ENCODE measurements at regions not wholly inside any gene's neighbourhood (a gene's known extent, or its start where the extent isn't known, plus 50 kb on each side); places are given as distances from the start of the nearest gene placed in this dataset.
"Not testable (repeated sequence)": the region's sequence is repeated elsewhere in the genome, so short reads cannot be mapped to it uniquely, and the experiment has no call there.

GRCh38 chr20:12111431-12112088 is 193.9 kb downstream of the BTBD3 start:
- no peaks in the 10 kb centered on the region for H3K27me3 ChIP-seq (replicated peaks)
- TF ChIP-seq CTCF (IDR thresholded peaks at IDR 0.05; ENCODE audit: low read depth, low read length, missing control alignments), result no peak
- in situ Hi-C loops (cut with HindIII; ENCODE audit: low pct_ligation_motif_present, low sequenced_read_pairs), result no loop called here
- no peak for DNase-seq
- no peak overlapping the region for H3K4me3 ChIP-seq (ENCODE audit: low read depth, low read length)
- H3K27ac ChIP-seq, result no peak overlapping the region
- no peaks in the 10 kb centered on the region for H3K36me3 ChIP-seq (replicated peaks)

- in situ Hi-C loops (cut with HindIII; ENCODE audit: low pct_ligation_motif_present, low sequenced_read_pairs), result no loop called here
- Histone ChIP-seq H3K27ac (no peak overlapping the region), H3K27me3 (replicated peaks) (no peaks in the 10 kb centered on the region), H3K36me3 (replicated peaks) (no peaks in the 10 kb centered on the region), H3K4me3 (ENCODE audit: low read depth, low read length) (no peak overlapping the region)
- DNase-seq, result no peak
- TF ChIP-seq CTCF (IDR thresholded peaks at IDR 0.05; ENCODE audit: low read depth, low read length, missing control alignments), result no peak
Observed at GRCh38 chr20:12112089-12112474, 194.4 kb downstream of the BTBD3 start.

- H3K27me3 ChIP-seq (replicated peaks), result no peaks in the 10 kb centered on the region
- in situ Hi-C loops (cut with HindIII; ENCODE audit: low pct_ligation_motif_present, low sequenced_read_pairs), result no loop called here
Observed at GRCh38 chr20:12112665-12113064, 195.0 kb downstream of the BTBD3 start.

GRCh38 chr20:12113075-12113467 is 195.4 kb downstream of the BTBD3 start:
- Histone ChIP-seq H3K4me3 (ENCODE audit: low read depth, low read length) (no peak overlapping the region), H3K27me3 (replicated peaks) (no peaks in the 10 kb centered on the region), H3K36me3 (replicated peaks) (no peaks in the 10 kb centered on the region), H3K27ac (no peak overlapping the region)
- no peak for TF ChIP-seq CTCF (IDR thresholded peaks at IDR 0.05; ENCODE audit: low read depth, low read length, missing control alignments)
- no peak for DNase-seq
- in situ Hi-C loops (cut with HindIII; ENCODE audit: low pct_ligation_motif_present, low sequenced_read_pairs), result no loop called here

More at GRCh38 chr20:12112665-12113064, 195.0 kb downstream of the BTBD3 start:
- DNase-seq, result no peak
- H3K36me3 ChIP-seq (replicated peaks), result no peaks in the 10 kb centered on the region
- no peak overlapping the region for H3K27ac ChIP-seq
- TF ChIP-seq CTCF (IDR thresholded peaks at IDR 0.05; ENCODE audit: low read depth, low read length, missing control alignments), result no peak
- no peak overlapping the region for H3K4me3 ChIP-seq (ENCODE audit: low read depth, low read length)

- no peak overlapping the region for H3K4me3 ChIP-seq (ENCODE audit: low read depth, low read length)
- H3K27me3 ChIP-seq (replicated peaks), result no peaks in the 10 kb centered on the region
- in situ Hi-C loops (cut with HindIII; ENCODE audit: low pct_ligation_motif_present, low sequenced_read_pairs), result no loop called here
- TF ChIP-seq CTCF (IDR thresholded peaks at IDR 0.05; ENCODE audit: low read depth, low read length, missing control alignments), result no peak
- H3K36me3 ChIP-seq (replicated peaks), result no peaks in the 10 kb centered on the region
- H3K27ac ChIP-seq, result no peak overlapping the region
- DNase-seq, result no peak
Observed at GRCh38 chr20:12113468-12114371, 196.0 kb downstream of the BTBD3 start.

GRCh38 chr20:12129114-12129513 is 211.4 kb downstream of the BTBD3 start:
- DNase-seq; H3K4me3 ChIP-seq (ENCODE audit: low read depth, low read length); H3K36me3 ChIP-seq (replicated peaks); H3K27me3 ChIP-seq (replicated peaks); H3K27ac ChIP-seq; in situ Hi-C loops (cut with HindIII; ENCODE audit: low pct_ligation_motif_present, low sequenced_read_pairs): not testable (repeated sequence)

GRCh38 chr20:12129532-12129931 is 211.8 kb downstream of the BTBD3 start:
- DNase-seq; H3K36me3 ChIP-seq (replicated peaks); in situ Hi-C loops (cut with HindIII; ENCODE audit: low pct_ligation_motif_present, low sequenced_read_pairs); H3K4me3 ChIP-seq (ENCODE audit: low read depth, low read length); H3K27me3 ChIP-seq (replicated peaks); H3K27ac ChIP-seq: not testable (repeated sequence)

Data from brain microvascular endothelial cell (primary cell).